ENCODE measurements at regions not wholly inside any gene's neighbourhood (a gene's known extent, or its start where the extent isn't known, plus 50 kb on each side); places are given as distances from the start of the nearest gene placed in this dataset.

- no peaks in the 10 kb centered on the region for H3K36me3 ChIP-seq
- H3K27me3 ChIP-seq: no peaks in the 10 kb centered on the region
- no peak overlapping the region for H3K27ac ChIP-seq
- H3K9me3 ChIP-seq: no peaks in the 10 kb centered on the region
- intact Hi-C loops (cut with DNase I; ENCODE audit: low total_unique reads): no loop called here
- TF ChIP-seq POLR2A (IDR thresholded peaks at IDR 0.05) (no peak), POLR2AphosphoS5 (IDR thresholded peaks at IDR 0.05) (no peak), CTCF (IDR thresholded peaks at IDR 0.05) (no peak)
- DNase-seq (ENCODE audit: low spot score in 2 of 2): no peak
- no peak overlapping the region for H3K4me3 ChIP-seq
- H3K4me1 ChIP-seq: peaks cover 0 to 2% of the 10 kb centered on the region in 2 donors
These were observed 207.6 kb downstream of the SKIDA1 start for GRCh38 chr10:21317902-21318301.

GRCh38 chr10:21315645-21316220 lies 209.7 kb downstream of the SKIDA1 start:
- Histone ChIP-seq H3K4me1 (peaks cover 0 to 2% of the 10 kb centered on the region in 2 donors), H3K4me3 (no peak overlapping the region), H3K9me3 (no peaks in the 10 kb centered on the region), H3K27ac (peak overlapping the region; percentile 19 to 57), H3K36me3 (no peaks in the 10 kb centered on the region), H3K27me3 (no peaks in the 10 kb centered on the region)
- DNase-seq (ENCODE audit: low spot score in 2 of 2): peak; percentile 55 to 66
- TF ChIP-seq POLR2AphosphoS5 (IDR thresholded peaks at IDR 0.05) (no peak), CTCF (IDR thresholded peaks at IDR 0.05) (no peak), POLR2A (IDR thresholded peaks at IDR 0.05) (no peak)
- intact Hi-C loops (cut with DNase I; ENCODE audit: low total_unique reads): no loop called here

GRCh38 chr10:21314906-21315644 lies 210.4 kb downstream of the SKIDA1 start:
- peak overlapping the region; percentile 44 to 57 for H3K27ac ChIP-seq
- peak in 1 of 2 donors; percentile 44 for DNase-seq (ENCODE audit: low spot score in 2 of 2)
- H3K36me3 ChIP-seq: no peaks in the 10 kb centered on the region
- H3K9me3 ChIP-seq: no peaks in the 10 kb centered on the region
- no peaks in the 10 kb centered on the region for H3K27me3 ChIP-seq
- no peak overlapping the region for H3K4me3 ChIP-seq
- TF ChIP-seq POLR2AphosphoS5 (IDR thresholded peaks at IDR 0.05) (no peak), POLR2A (IDR thresholded peaks at IDR 0.05) (no peak)
- intact Hi-C loops (cut with DNase I; ENCODE audit: low total_unique reads): no loop called here
- H3K4me1 ChIP-seq: peaks cover 0 to 2% of the 10 kb centered on the region in 2 donors

- intact Hi-C loops (cut with DNase I; ENCODE audit: low total_unique reads): no loop called here
- Histone ChIP-seq H3K27ac (peak overlapping the region in 1 of 2 donors; percentile 50), H3K27me3 (no peaks in the 10 kb centered on the region), H3K4me1 (peaks cover 0 to 2% of the 10 kb centered on the region in 2 donors), H3K9me3 (no peaks in the 10 kb centered on the region), H3K36me3 (no peaks in the 10 kb centered on the region), H3K4me3 (no peak overlapping the region)
- DNase-seq (ENCODE audit: low spot score in 2 of 2): no peak
- TF ChIP-seq POLR2AphosphoS5 (IDR thresholded peaks at IDR 0.05) (no peak), POLR2A (IDR thresholded peaks at IDR 0.05) (no peak), CTCF (IDR thresholded peaks at IDR 0.05) (no peak)
These were observed 211.3 kb downstream of the SKIDA1 start for GRCh38 chr10:21314111-21314626.

- Histone ChIP-seq H3K36me3 (no peaks in the 10 kb centered on the region), H3K9me3 (no peaks in the 10 kb centered on the region), H3K27me3 (no peaks in the 10 kb centered on the region), H3K27ac (no peak overlapping the region), H3K4me3 (no peak overlapping the region), H3K4me1 (peaks cover 0 to 2% of the 10 kb centered on the region in 2 donors)
- DNase-seq (ENCODE audit: low spot score in 2 of 2): no peak
- intact Hi-C loops (cut with DNase I; ENCODE audit: low total_unique reads): no loop called here
- TF ChIP-seq POLR2A (IDR thresholded peaks at IDR 0.05) (no peak), CTCF (IDR thresholded peaks at IDR 0.05) (no peak), POLR2AphosphoS5 (IDR thresholded peaks at IDR 0.05) (no peak)
These were observed 211.8 kb downstream of the SKIDA1 start for GRCh38 chr10:21313691-21314090.

Measured in breast epithelium (tissue), 4 donors.